ENCODE measurements at regions not wholly inside any gene's neighbourhood (a gene's known extent, or its start where the extent isn't known, plus 50 kb on each side); places are given as distances from the start of the nearest gene placed in this dataset.

DNA sequence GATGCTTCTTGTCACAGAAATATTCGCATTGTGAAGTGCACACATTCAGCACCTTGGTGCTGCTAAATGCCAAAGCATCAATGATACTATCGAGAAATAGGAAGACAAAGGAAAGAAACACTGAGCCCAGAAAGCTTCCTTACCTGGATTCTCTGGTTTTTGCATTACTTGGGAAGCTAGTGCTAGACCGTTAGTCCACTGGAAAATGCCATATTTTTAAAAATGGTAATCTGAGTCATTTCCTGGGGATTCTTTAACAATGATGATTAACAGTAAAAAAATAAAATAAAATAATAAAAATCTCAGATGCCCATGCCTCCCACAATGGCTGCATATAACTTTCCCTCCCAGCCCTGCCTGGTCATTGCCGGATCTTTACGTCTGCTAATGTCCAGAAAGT is 420.1 kb upstream of the MGMT start (continued):
- TF ChIP-seq CHD4 (IDR thresholded peaks at IDR 0.05; ENCODE audit: borderline replicate concordance, low read length) (no peak), POLR2A (IDR thresholded peaks at IDR 0.05; ENCODE audit: insufficient read depth in 1 of 2, low read depth in 2 of 2, low read length in 2 of 2) (no peak), FOXK1 (CRISPR knock-in tag; IDR thresholded peaks at IDR 0.05; ENCODE audit: borderline replicate concordance, low read depth) (no peak), CENPX (CRISPR knock-in tag; IDR thresholded peaks at IDR 0.05) (no peak), ZNF552 (CRISPR knock-in tag; IDR thresholded peaks at IDR 0.05; ENCODE audit: borderline replicate concordance) (no peak), GLI4 (CRISPR knock-in tag; IDR thresholded peaks at IDR 0.05; ENCODE audit: borderline replicate concordance) (no peak), PTBP1 (IDR thresholded peaks at IDR 0.05; ENCODE audit: low read depth, low read length, poor library complexity, severe bottlenecking) (no peak)

DNA sequence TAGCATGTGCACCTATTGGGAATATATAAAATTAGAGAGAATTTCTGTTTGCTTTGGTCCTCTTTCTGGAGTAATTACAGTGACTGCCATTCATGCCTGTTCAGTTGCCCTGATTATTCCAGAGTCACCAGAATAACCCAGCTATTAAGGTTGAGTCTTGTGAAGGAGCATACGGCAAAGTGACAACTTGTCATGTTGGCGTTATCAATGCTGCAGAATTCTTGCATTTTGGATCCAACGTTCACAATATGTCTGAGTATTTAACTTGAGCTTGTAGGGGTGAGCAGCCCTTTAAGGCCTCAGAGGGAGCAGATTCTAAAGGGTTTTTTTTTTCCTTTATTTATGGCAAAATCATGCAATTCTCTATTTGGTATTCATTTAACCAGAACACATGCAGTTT is 419.4 kb upstream of the MGMT start:
- FAIRE-seq (no peak), DNase-seq (ENCODE audit: low spot score) (no peak), ATAC-seq (no peak)
- in situ Hi-C loops (cut with HindIII; ENCODE audit: extremely low pct_ligation_motif_present, low pct_unique_long_range_greater_than_20kb): no loop called here
- no peak overlapping the region for H2AFZ ChIP-seq (ENCODE audit: low read length)
- no peak overlapping the region for H3K27ac ChIP-seq (ENCODE audit: extremely low read length, insufficient read depth, low read length)
- no peak overlapping the region for H3K9ac ChIP-seq (ENCODE audit: insufficient read depth, low read depth, low read length)
- no TSS peak for BruUV-seq (replicated peaks)
- H3K79me2 ChIP-seq (ENCODE audit: insufficient read depth, low read length): no peaks in the 10 kb centered on the region
- H3K36me3 ChIP-seq (replicated peaks in 1 of 2; ENCODE audit: control insufficient read depth in 1 of 2, insufficient read depth in 2 of 2, low read length in 2 of 2): no peaks in the 10 kb centered on the region
- peaks cover 0 to 34% of the 10 kb centered on the region in 2 experiments; a peak in 4 of 5 replicates for H3K27me3 ChIP-seq (ENCODE audit: control insufficient read depth in 1 of 2, insufficient read depth in 2 of 2, low read length in 2 of 2)
- intact Hi-C loops (cut with micrococcal nuclease; ENCODE audit: unreplicated experiment): no loop called here
- H3K9me3 ChIP-seq (ENCODE audit: low read length): no peaks in the 10 kb centered on the region
- no peaks in the 10 kb centered on the region for H3K4me1 ChIP-seq (ENCODE audit: insufficient read depth, low read length)
- H3K4me2 ChIP-seq (ENCODE audit: low read depth, low read length): no peak overlapping the region
- no peak overlapping the region for H3K4me3 ChIP-seq (replicated peaks in 1 of 3; ENCODE audit: insufficient read depth in 1 of 3, low read depth in 2 of 3, low read length in 3 of 3)
- H4K20me1 ChIP-seq (ENCODE audit: insufficient read depth, low read length): no peaks in the 10 kb centered on the region
- ChIA-PET CTCF (ENCODE audit: low intra/inter-chr PET ratio, low total read pairs) (no interaction called here), POLR2A (no interaction called here)
- 54% methylated on average over 3 of the region's 3 CpGs for WGBS (ENCODE audit: low lambda C conversion rate)
- TF ChIP-seq ZNF878 (CRISPR knock-in tag; IDR thresholded peaks at IDR 0.05): no peak
- no peak for TF ChIP-seq ZNF17 (CRISPR knock-in tag; IDR thresholded peaks at IDR 0.05)
- TF ChIP-seq ONECUT2 (CRISPR knock-in tag; IDR thresholded peaks at IDR 0.05): no peak
- TF ChIP-seq ARHGAP35 (CRISPR knock-in tag; IDR thresholded peaks at IDR 0.05; ENCODE audit: borderline replicate concordance): no peak
- TF ChIP-seq ZNF138 (CRISPR knock-in tag; IDR thresholded peaks at IDR 0.05; ENCODE audit: low read depth): no peak
- TF ChIP-seq, protein P1, sequence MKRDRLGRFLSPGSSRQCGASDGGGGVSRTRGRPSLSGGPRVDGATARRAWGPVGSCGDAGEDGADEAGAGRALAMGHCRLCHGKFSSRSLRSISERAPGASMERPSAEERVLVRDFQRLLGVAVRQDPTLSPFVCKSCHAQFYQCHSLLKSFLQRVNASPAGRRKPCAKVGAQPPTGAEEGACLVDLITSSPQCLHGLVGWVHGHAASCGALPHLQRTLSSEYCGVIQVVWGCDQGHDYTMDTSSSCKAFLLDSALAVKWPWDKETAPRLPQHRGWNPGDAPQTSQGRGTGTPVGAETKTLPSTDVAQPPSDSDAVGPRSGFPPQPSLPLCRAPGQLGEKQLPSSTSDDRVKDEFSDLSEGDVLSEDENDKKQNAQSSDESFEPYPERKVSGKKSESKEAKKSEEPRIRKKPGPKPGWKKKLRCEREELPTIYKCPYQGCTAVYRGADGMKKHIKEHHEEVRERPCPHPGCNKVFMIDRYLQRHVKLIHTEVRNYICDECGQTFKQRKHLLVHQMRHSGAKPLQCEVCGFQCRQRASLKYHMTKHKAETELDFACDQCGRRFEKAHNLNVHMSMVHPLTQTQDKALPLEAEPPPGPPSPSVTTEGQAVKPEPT (CRISPR knock-in tag; IDR thresholded peaks at IDR 0.05; ENCODE audit: low read depth): no peak
- TF ChIP-seq, protein P2, sequence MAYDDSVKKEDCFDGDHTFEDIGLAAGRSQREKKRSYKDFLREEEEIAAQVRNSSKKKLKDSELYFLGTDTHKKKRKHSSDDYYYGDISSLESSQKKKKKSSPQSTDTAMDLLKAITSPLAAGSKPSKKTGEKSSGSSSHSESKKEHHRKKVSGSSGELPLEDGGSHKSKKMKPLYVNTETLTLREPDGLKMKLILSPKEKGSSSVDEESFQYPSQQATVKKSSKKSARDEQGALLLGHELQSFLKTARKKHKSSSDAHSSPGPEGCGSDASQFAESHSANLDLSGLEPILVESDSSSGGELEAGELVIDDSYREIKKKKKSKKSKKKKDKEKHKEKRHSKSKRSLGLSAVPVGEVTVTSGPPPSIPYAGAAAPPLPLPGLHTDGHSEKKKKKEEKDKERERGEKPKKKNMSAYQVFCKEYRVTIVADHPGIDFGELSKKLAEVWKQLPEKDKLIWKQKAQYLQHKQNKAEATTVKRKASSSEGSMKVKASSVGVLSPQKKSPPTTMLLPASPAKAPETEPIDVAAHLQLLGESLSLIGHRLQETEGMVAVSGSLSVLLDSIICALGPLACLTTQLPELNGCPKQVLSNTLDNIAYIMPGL (CRISPR knock-in tag; IDR thresholded peaks at IDR 0.05; ENCODE audit: borderline replicate concordance in 1 of 2, low read depth in 1 of 2): no peak
- TF ChIP-seq MIER2 (CRISPR knock-in tag; IDR thresholded peaks at IDR 0.05): no peak
- TF ChIP-seq ZNF614 (CRISPR knock-in tag; IDR thresholded peaks at IDR 0.05; ENCODE audit: borderline replicate concordance): no peak

All from HepG2 (cell line).